ENCODE measurements at regions not wholly inside any gene's neighbourhood (a gene's known extent, or its start where the extent isn't known, plus 50 kb on each side); places are given as distances from the start of the nearest gene placed in this dataset.

DNA sequence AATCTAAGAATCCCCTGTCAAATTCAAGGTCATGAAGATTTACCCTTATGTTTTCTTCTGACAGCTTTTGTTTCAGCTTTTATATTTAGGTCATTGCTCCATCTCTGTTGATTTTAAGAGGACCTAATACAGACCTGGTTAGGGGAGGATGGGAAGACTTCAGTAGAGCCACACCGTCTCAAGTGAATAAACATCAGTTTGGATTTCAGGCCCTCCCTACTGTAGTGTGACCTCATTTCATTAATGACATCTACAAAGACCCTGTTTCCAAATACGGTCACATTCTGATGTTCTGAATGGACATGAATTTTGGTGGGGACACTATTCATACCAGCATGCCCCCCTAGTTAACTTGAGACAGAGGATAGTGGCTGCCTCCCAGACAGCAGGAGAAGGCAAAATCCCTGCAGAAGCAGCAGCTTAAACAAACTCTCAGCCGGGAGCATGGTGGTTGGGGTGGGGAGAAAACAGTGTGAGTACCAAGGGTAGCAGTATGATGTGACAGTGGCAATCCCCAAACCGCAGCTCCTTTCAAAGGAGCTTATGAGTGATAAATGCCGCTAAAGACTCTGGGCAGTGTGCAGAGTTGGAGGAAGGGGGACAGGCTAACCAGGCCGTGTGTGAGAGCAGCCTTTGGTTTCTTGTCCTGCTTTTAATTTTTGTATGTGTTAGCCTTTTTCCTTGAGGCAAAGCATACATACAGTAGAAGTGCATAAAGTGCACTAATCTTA, 65.9 kb upstream of the TNP1 start:
- TF ChIP-seq, protein P1, sequence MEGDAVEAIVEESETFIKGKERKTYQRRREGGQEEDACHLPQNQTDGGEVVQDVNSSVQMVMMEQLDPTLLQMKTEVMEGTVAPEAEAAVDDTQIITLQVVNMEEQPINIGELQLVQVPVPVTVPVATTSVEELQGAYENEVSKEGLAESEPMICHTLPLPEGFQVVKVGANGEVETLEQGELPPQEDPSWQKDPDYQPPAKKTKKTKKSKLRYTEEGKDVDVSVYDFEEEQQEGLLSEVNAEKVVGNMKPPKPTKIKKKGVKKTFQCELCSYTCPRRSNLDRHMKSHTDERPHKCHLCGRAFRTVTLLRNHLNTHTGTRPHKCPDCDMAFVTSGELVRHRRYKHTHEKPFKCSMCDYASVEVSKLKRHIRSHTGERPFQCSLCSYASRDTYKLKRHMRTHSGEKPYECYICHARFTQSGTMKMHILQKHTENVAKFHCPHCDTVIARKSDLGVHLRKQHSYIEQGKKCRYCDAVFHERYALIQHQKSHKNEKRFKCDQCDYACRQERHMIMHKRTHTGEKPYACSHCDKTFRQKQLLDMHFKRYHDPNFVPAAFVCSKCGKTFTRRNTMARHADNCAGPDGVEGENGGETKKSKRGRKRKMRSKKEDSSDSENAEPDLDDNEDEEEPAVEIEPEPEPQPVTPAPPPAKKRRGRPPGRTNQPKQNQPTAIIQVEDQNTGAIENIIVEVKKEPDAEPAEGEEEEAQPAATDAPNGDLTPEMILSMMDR (IDR thresholded peaks at IDR 0.05), result no peak
- no peak for TF ChIP-seq EZH2 (IDR thresholded peaks at IDR 0.05; ENCODE audit: borderline replicate concordance, insufficient read depth, low read depth, low read length, poor library complexity, severe bottlenecking)
